Hippocampal formation (tissue), 2 donors: ENCODE measurements at regions not wholly inside any gene's neighbourhood (a gene's known extent, or its start where the extent isn't known, plus 50 kb on each side); places are given as distances from the start of the nearest gene placed in this dataset.
"Not testable (repeated sequence)": the region's sequence is repeated elsewhere in the genome, so short reads cannot be mapped to it uniquely, and the experiment has no call there.

Source experiments
- DNase-seq, 2 donors: peaks; one replicate each; lab custom pipeline; 2025; lab: John Stamatoyannopoulos, UW

DNA sequence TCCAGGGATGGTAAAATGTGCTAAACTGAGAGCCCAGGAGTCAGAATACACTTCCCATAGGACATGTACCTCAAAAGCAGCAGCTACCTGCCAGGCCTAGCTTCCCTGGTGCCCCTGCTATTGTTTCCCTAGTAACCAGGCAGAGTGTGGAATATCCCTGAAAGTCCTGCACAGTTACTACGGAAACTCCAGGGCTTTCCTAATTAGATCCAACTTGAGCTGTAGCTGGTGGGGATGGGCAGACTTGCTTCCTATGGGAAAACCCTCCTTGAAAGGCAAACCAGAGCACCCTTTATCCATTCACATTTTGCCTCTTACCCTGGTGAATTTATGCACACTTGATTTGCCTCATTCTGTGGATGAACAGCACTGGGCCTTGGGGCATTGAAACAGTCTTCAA, 559.9 kb upstream of the PBX1 start:
- no peak for DNase-seq

DNA sequence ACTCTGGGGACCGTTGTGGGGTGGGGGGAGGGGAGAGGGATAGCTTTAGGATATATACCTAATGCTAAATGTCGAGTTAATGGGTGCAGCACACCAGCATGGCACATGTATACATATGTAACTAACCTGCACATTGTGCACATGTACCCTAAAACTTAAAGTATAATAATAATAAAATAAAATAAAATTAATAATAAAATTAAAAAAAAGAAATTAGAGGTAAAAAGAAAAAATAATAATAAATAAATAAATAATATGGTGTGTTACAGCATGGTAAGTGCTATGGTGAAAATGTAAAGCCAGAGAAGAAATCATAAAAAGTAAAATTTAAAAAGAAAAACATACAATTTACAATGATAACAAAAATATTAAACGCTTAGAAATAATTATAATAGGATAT, 552.8 kb upstream of the PBX1 start:
- not testable (repeated sequence) for DNase-seq

DNA sequence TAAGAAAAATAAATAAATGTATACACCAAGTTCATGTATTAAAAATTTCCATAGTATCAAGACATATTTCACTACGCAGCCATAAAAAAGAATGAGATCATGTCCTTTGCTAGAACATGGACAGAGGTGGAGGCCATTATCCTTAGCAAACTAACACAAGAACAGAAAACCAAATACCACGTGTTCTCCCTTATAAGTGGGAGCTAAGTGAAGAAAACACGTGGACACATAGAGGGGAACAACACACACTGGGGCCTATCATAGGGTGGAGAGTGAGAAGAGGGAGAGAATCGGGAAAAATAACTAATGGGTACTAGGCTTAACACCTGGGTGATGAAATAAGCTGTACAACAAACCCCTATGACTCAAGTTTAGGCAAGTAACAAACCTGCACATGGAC, 552.4 kb upstream of the PBX1 start:
- no peak for DNase-seq

DNA sequence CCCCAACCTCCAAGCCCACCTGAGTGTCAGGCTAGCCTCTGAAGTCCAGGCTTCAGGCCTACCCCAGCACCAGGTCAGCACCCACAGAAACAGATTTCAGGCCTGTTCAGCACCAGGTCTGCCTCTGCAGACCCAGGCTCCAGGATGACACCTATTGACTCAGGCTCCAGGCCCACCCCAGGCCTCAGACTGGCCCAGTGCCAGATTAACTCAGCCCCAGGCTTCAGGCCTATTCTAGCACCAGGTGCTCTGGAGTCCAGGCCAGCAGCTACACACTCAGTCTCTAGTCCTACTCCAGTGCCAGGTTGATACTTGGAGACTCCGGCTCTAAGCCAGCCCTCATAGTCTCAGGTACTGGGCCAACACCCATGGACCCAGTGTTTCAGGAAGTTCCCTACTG, 541.7 kb upstream of the PBX1 start:
- no peak for DNase-seq

DNA sequence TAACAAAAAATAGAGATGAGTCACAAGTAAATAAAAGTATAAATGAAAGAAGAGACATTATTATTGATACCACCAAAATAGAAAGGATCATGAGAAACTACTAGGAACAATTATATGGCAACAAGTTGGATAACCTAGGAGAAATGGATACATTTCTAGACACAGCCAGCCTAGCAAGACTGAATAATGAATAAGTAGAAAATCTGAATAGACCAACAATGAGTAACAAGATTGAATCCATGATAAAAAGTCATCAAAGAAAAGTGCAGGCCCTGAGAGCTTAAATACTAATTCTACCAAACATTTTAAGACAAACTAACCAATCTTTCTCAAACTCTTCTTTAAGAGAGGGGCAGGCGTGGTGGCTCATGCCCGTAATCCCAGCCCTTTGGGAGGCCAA, 538.6 kb upstream of the PBX1 start:
- no peak for DNase-seq

DNA sequence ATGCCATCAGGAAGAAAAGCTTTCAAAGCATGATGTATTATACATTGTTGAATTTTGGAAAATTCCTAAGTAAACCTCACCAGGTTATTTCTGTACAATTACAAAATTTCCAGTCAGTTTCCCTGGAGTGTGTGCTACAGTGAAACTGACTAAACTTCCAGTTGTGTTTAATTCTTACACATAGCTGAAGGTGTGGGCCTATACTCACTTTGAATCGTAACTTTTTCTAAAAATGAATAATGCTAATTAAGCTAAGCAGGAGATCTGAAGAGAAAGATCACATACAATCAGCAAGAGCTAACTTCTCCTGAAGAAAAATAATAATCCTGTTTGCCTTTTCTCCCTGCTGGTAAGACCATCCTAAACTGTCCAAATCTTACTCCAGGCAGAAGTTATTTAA, 537.2 kb upstream of the PBX1 start:
- no peak for DNase-seq

DNA sequence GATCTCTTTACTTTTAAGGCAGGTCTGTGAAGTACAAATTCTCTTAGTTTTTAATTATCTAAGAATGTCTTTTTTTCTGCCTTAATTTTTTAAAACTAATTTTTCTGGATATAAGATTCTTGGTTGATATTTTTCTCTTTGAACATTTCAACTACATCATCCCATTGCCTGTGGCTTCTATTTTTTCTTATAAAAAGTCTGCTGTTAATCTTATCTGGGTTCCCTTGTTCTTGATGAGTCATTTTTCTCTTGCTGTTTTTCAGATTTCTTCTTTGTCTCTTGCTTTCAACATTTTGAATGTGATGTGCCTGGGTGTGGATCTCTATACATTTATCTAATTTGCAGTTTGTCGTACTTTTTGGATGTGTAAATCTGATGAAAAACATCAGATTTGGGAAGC, 525.2 kb upstream of the PBX1 start:
- DNase-seq, result no peak

DNA sequence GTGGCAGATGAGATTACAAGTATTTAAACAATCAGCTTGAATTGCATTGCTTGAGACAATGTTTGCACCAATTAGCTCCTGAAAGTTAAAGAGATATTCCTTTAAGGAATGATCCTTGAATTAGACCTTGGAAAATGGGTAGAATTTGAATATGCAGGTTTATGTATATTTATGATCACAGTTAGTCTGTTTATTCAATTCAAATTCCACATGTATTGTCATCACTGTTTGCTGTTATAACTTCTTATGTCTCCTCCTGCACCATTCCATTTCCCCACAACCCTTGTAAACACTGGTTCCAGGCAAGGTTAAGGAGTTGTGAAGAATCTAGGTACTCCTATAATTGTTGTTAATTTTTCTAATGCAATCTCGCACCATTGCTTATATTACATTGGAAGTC, 518.2 kb upstream of the PBX1 start:
- no peak for DNase-seq

DNA sequence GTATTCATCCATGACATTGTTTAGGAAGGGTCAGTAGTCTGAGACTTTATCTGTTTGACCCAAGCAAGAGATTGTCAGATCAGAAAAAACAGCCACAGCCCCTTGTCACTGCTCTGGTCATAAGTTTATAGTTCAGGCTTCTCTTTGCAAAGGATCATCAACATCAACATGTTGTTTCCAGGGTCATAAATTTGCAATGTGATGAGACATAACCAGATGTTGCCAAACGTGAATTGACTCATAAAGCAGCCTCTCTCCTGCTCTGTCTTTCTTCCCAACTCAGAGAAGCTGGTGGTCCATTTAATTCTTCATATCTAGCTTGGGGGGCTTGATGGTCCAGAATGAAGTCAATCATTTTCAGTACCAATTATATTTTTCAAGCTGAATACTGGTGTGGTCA, 507.2 kb upstream of the PBX1 start:
- DNase-seq, result no peak

DNA sequence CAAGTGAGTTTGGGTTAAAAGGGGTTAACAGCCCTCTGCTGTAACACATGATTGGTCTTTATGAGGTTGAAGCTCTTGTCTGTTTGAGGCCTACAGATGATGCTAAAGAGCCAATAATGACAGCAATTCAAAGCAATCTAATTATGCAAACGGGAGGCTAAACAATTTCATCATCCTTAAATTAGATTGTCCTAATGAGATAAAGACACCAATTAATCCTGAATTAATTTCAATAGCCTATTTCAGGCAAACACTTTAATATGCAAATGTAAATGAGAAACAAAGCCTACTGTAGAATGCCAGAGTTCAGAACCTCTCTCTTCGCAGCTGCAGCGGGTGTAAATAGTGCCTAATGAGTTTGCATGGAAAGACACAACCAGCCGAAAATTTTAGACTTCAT, 504.7 kb upstream of the PBX1 start:
- DNase-seq, result no peak

DNA sequence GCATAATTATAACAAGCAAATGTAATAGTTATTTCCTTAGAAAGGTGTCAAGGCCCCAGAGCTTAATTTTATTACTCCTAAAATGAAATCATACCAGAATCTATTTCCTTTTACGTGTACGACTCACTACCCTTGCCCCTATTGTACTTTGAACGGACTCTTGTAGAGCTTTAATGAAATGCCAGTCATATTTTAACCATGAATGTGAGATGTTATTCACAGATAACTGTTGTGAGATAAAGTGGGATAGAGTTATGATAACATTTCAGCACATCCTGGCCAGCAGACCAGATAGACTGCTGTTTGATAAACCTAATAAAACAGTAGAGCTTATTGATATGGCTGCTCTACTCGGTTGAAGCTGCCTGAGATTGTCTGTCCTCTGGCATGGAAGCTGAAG, 500.8 kb upstream of the PBX1 start:
- no peak for DNase-seq

DNA sequence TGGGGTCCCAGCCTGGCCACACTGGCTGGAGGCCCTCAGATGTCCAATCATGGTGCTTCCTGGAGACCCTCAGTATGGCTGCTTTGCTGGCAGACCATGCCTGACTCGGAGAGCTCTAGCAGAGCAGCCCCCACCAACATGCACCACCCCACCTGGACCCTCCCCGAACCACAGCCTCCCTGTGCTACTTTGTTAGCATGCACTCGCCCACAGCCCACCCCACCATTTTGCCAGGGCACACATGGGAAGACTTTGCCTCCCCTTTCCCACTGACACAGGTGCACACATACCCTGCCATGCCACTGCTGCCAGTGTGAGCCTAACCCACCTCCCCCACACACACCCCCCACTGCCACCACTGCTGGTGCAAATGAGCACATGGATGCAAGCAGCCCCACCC, 497.5 kb upstream of the PBX1 start:
- DNase-seq, result no peak

DNA sequence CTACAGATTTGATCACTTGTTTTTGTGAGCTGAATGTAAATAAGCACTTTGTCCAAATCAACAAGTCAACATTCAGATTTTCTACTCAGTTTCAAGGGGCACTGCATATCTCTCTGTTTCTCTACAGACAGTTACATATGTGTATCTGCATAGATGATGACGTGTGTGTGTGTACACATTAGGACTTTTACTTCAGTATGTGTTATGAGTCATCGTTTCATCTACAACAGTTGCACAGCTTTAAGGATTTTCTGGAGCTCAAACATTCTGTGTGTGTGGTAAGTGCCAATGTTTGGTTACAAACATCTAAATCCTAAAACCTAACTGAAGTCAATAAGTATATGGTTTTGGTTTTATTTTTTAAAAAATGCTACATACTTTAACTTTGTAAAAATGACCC, 494.5 kb upstream of the PBX1 start:
- no peak for DNase-seq

DNA sequence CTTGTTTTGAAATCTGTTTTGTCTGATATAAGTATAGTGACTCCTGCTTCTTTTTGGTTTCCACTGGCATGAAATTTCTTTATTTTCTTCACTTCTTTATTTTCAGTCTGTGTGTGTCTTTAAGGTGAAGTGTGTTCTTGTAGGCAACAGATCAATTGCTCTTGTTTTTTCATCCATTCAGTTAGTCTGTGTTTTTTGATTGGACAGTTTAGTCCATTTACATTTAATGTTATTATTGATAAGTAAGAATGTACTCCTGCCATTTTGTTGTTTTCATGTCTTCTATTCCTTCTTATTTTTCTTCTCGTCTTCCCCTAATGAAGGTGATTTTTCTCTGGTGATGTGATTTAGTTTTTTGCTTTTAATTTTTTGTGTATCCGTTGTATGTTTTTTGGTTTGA, 487.7 kb upstream of the PBX1 start:
- DNase-seq, result no peak

DNA sequence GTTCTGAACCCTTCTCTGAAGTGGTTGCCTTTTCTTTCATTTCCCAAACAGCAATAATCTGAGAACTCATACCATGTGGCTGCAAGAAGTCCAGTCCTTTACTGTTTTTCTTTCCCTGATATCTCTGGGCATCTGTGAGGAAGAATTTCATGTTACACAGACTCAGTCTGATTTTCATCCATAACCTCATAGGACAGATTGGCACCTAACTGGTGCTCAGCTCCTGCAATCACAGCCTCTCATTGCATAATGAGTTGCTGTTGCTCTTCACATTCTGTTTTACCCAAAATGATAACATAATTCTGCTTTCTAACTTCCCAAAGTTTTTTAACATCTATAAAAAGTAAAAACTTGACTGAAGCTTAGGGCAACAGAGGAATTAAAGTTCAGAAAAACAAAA, 472.2 kb upstream of the PBX1 start:
- DNase-seq, result no peak

DNA sequence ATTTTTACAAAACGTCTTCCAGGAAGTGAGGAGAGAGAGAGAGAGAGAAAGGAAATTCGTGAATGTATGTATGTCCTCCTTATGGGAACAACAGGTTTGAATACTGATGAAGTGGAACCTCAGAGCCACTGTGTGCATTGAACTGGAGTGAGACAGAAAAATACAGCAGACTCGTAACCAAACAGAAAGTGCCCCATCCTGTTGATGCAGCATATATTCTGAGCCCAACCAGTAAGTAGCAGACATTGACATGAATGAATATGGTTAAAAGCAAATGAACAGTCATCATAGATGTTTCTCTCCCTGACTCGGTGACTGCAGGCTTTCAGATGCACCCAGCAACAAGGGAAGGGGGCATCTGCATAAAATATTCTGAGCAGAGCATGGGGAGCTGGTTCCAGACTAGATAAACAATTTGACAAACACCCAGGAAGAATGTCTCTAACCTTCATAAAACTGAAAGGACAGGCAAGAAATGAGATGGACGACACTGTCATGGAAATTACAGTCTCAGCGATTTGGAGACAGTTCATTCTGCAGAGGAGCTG, 471.0 kb upstream of the PBX1 start:
- DNase-seq, result no peak

DNA sequence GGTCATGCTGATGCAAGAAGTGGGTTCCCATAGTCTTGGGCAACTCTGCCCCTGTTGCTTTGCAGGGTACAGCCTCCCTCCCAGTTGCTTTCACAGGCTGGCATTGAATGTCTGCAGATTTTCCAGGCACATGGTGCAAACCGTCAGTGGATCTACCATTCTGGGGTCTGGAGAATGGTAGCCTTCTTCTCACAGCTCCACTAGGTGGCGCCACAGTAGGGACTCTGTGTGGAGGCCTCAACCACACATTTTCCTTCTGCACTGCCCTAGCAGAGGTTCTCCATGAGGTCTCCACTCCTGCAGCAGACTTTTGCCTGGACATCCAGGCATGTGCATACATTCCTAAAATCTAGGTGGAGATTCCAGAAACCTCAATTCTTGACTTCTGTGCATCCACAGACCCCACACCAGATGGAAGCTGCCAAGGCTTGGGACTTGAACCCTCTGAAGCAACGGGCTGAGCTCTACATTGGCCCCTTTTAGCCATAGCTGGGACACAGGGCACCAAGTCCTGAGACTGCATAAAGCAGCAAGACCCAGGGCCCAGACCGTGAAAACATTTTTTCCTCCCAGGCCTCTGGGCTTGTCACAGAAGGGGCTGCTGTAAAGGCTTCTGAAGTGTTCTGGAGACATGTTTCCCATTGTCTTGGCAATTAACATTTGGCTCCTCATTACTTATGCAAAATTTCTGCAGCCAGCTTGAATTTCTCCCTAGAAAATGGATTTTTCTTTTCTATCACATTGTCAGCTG, 466.2 kb upstream of the PBX1 start:
- no peak for DNase-seq

DNA sequence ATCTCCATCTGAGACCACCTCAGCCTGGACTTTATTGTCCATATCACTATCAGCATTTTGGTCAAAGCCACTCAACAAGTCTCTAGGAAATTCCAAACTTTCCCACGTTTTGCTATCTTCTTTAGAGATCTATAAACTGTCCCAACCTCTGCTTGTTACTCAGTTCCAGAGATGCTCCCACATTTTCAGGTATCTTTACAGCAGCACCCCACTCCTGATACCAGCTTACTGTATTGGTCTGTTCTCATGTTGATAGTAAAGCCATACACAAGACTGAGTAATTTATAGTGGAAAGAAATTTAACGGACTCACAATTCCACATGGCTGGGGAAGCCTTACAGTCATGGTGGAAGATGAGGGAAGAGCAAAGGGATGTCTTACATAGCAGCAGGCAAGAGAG, 465.4 kb upstream of the PBX1 start:
- DNase-seq, result no peak

DNA sequence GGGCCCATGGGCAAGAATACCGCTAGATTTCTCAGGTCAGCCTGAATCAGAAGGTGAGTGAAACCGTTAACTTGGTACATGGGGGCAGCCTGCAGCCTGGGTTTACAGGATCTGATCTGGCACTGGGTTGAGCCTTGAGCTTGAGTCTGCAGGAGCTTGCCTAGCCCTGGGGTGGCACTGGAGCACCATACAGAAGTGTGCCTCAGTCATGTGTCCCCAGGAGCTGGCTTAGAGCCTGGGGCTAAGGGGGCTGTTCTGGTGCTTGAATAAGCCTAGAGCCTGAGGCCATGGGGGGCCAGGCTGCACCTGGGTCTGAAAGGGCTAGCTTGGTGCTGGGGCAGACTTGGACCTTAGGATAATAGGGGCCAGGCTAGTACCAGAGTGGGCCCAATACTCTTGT, 457.2 kb upstream of the PBX1 start:
- DNase-seq, result no peak

DNA sequence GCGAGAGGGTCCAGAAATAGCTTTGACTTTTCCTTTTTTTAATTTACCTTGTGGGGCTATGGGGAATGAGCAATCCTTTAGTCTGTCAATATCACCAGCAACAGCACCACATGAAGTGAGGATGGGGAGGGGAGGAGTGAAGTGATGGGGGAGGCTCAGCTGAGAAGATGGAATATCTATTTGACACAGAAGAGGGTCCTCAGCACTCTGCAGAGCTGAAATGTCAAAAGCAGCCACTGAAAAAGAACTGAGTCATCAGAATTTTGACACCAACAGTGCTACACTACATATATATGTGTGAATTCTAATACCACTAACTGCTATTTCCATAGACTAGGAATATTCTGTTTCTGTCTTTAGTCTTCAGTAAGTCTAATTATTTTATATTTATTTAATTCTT, 427.0 kb upstream of the PBX1 start:
- no peak for DNase-seq

DNA sequence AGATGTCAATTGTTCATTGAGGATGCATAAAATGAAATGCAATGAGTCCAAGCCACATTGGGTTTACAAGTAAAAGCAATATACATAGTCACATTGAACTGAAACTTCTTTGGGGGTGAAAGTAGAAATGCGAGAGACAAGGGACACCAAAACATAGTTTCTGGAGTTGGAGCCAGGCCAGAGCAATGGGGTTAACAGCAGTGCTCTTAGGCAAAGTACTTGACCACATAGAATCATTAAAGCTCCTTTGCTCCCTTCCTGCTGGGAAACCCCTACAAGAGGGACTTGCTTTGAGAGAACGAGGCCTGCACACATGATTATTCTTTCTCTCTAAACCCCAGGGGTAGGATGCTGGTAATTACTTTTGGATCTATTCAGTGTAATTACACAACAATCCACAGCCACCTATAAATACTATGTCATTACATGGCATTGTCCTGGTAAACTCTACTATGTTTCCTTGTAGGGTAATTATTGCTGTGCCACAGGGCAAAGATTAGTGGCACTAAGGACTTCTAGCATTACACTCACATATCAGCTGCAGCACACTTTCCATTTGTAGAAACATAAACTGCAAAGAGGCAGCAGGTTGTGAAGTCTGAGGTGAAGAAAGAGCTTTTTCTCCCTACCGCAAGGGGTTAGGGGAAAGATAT, 421.6 kb upstream of the PBX1 start:
- DNase-seq, result no peak

DNA sequence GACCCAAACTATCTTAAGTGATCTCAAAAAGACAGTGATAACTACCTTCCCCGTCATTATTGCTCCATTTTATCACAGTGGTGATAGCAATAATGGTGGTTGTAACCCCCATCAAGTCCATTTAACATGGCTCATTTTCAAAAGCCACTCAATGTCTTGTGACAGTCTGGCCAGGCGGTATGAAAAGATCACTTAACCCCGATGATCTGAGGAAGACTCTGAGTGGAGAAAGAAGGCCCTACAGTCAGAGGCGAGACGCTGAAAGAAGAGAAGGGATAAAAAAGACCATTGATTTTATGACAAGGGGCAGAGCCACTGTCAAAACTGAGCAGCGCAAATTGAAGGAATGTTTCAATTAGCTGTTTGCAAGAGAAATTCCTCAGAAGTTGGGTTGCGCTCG, 417.2 kb upstream of the PBX1 start:
- DNase-seq, result no peak

DNA sequence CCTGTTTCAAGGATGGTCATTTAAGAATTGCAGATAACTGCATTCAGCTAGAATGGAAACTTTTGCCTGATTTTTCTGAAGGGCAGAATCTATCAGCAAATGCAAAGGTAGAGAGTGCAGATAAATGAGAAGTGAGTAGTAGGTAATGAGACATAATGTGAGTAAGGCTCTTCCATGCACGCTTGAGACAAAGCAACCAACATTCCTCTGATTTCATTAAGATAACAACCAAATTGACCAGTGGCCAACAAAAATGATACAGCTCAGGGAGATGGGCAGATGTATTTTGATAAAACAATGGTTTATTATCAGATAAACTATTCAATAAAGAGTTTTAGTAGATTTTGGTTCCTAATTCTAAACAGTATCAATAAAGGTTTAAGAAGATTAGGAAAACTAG, 404.4 kb upstream of the PBX1 start:
- no peak for DNase-seq

DNA sequence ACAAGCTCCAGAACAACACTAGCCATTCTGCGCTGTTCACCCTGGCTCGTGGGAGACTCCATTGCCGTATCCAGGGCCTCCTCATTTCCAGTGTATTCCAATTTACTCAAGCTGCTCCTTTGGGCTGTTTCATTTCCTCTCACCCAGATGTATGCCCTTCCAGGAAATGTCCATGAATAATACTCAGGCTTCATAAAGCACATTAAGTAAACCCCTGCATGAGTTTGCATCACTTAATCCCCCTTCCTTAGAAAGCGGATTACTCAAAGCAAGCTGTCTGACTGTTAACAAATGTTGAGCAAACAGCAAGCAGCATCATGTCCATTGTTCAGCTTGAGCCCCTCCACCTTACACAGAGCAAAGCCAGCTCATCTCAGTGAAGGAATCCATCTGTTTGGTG, 403.6 kb upstream of the PBX1 start:
- no peak for DNase-seq
